Astrocyte (in vitro differentiated cells and primary cell): ENCODE measurements at regions not wholly inside any gene's neighbourhood (a gene's known extent, or its start where the extent isn't known, plus 50 kb on each side); places are given as distances from the start of the nearest gene placed in this dataset.

ENCODE experiments used
- EZH2 ChIP-seq: IDR thresholded peaks from 2 replicates; pipeline ENCODE4 v1.6.1; 2012; ENCODE audit warnings: mild to moderate bottlenecking, low read length, inconsistent platforms; ENCODE audit not compliant: insufficient read depth
- TF ChIP-seq, protein P1 (sequence below): IDR thresholded peaks from 2 replicates; pipeline ENCODE4 v1.5.1; 2011; ENCODE audit warnings: low read depth, mild to moderate bottlenecking, inconsistent platforms, low read length, moderate library complexity; ENCODE audit not compliant: insufficient read depth

DNA sequence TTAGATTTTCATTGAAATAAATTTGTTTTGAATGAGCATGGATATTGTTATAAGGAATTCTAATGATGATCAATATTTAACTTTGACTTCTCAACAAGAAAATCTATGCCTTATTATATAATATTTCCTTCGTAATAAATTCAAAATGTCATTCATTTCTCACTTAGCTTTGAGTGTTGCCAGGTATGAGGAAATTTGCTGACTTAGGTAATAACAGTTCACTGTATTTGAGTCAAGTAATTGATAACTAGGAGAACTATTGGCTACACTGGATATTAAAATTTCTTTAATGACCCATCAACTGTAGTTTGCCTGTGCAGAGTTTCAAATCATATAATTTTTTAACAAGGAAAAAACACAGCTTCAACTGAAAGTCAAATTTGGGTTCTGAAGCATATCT, 746.6 kb downstream of the SLITRK5 start:
- TF ChIP-seq, protein P1, sequence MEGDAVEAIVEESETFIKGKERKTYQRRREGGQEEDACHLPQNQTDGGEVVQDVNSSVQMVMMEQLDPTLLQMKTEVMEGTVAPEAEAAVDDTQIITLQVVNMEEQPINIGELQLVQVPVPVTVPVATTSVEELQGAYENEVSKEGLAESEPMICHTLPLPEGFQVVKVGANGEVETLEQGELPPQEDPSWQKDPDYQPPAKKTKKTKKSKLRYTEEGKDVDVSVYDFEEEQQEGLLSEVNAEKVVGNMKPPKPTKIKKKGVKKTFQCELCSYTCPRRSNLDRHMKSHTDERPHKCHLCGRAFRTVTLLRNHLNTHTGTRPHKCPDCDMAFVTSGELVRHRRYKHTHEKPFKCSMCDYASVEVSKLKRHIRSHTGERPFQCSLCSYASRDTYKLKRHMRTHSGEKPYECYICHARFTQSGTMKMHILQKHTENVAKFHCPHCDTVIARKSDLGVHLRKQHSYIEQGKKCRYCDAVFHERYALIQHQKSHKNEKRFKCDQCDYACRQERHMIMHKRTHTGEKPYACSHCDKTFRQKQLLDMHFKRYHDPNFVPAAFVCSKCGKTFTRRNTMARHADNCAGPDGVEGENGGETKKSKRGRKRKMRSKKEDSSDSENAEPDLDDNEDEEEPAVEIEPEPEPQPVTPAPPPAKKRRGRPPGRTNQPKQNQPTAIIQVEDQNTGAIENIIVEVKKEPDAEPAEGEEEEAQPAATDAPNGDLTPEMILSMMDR, result no peak
- no peak for TF ChIP-seq EZH2
